HEK293T (cell line): ENCODE measurements at regions not wholly inside any gene's neighbourhood (a gene's known extent, or its start where the extent isn't known, plus 50 kb on each side); places are given as distances from the start of the nearest gene placed in this dataset.

Experiments
- CTCF ChIA-PET: fragments of 350-600 bp; formaldehyde crosslinking; extraction: SDS; loops from one replicate; lab custom pipeline; 2021; ENCODE audit warnings: antibody characterized with exemption, inconsistent platforms; lab: Yijun Ruan, JAX
- POLR2A ChIA-PET: fragments of 350-600 bp; formaldehyde crosslinking; extraction: SDS; loops from one replicate; lab custom pipeline; 2020; ENCODE audit warnings: antibody characterized with exemption, inconsistent platforms; lab: Yijun Ruan, JAX
- DNase-seq: peaks from one replicate; pipeline ENCODE4 v3.0.0; 2012; ENCODE audit warnings: mixed read lengths; ENCODE audit errors: extremely low spot score
- ARNT ChIP-seq: fragments of 450-650 bp; IDR thresholded peaks from 2 replicates; pipeline ENCODE4 v1.6.1; 2017; ENCODE audit warnings: mild to moderate bottlenecking
- BHLHE40 ChIP-seq: fragments of 450-650 bp; IDR thresholded peaks from 2 replicates; pipeline ENCODE4 v1.6.1; 2016; ENCODE audit warnings: mild to moderate bottlenecking, moderate library complexity, borderline replicate concordance
- CTBP1 ChIP-seq: fragments of 450-650 bp; IDR thresholded peaks from 2 replicates; pipeline ENCODE4 v1.6.1; 2016; ENCODE audit warnings: borderline replicate concordance
- ELF4 ChIP-seq: fragments of 450-650 bp; IDR thresholded peaks from 2 replicates; pipeline ENCODE4 v1.6.1; 2017; ENCODE audit warnings: antibody characterized with exemption
- FOXA1 ChIP-seq: fragments of 450-650 bp; IDR thresholded peaks from 2 replicates; pipeline ENCODE4 v1.6.1; 2016; ENCODE audit warnings: mild to moderate bottlenecking
- FOXK2 ChIP-seq: fragments of 450-650 bp; IDR thresholded peaks from 2 replicates; pipeline ENCODE4 v1.6.1; 2016; ENCODE audit warnings: mild to moderate bottlenecking
- FOXM1 ChIP-seq: fragments of 450-650 bp; IDR thresholded peaks from 2 replicates; pipeline ENCODE4 v1.6.1; 2017; ENCODE audit warnings: mild to moderate bottlenecking, borderline replicate concordance
- HDGF ChIP-seq: fragments of 450-650 bp; IDR thresholded peaks from 2 replicates; pipeline ENCODE4 v1.6.1; 2017; ENCODE audit warnings: antibody characterized with exemption, borderline replicate concordance
- L3MBTL2 ChIP-seq: fragments of 450-650 bp; conservative IDR thresholded peaks from 2 replicates; pipeline ENCODE4 v1.6.1; 2016; ENCODE audit warnings: mild to moderate bottlenecking
- LEF1 ChIP-seq: fragments of 450-650 bp; IDR thresholded peaks from 2 replicates; pipeline ENCODE4 v1.6.1; 2017; ENCODE audit warnings: mild to moderate bottlenecking, borderline replicate concordance
- NFRKB ChIP-seq: fragments of 450-650 bp; IDR thresholded peaks from 2 replicates; pipeline ENCODE4 v1.6.1; 2016; ENCODE audit warnings: mild to moderate bottlenecking, moderate library complexity
- PKNOX1 ChIP-seq: fragments of 450-650 bp; IDR thresholded peaks from 2 replicates; pipeline ENCODE4 v1.6.1; 2016
- SP1 ChIP-seq: fragments of 450-650 bp; IDR thresholded peaks from 2 replicates; pipeline ENCODE4 v1.6.1; 2017
- SUZ12 ChIP-seq: fragments of 450-650 bp; IDR thresholded peaks from 2 replicates; pipeline ENCODE4 v1.6.1; 2016; ENCODE audit warnings: mild to moderate bottlenecking
- TARDBP ChIP-seq: fragments of 450-650 bp; IDR thresholded peaks from 2 replicates; pipeline ENCODE4 v1.6.1; 2016
- ZNF384 ChIP-seq: fragments of 450-650 bp; IDR thresholded peaks from 2 replicates; pipeline ENCODE4 v1.6.1; 2016

DNA sequence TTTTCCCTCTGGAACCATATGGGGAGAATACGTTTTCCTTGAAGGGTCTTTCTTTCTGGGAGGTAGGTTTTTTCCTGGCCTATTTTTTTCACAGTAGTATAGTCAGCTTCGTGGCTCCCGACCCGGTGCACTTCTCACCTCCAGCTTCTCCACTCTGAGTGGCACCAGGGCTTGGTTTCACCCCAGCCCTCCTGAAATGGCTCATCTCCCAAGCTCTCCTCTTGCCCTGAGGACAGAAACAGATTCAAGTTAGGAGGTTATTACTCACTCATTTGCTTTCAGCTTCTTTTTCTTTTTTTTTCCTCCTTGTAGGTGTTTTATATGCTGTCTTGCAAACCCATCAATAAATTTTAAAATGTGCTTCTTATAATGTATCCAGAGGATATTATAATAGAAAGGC lies 199.3 kb downstream of the RFC3 start:
- TF ChIP-seq CTBP1 (no peak), L3MBTL2 (no peak), FOXA1 (no peak), BHLHE40 (no peak), ZNF384 (no peak)
- CTCF ChIA-PET, result no interaction called here
- DNase-seq, result no peak
- POLR2A ChIA-PET, result no interaction called here

- ChIA-PET CTCF (no interaction called here), POLR2A (no interaction called here)
- TF ChIP-seq PKNOX1 (no peak), ELF4 (no peak), SP1 (no peak), FOXM1 (no peak), HDGF (no peak), FOXK2 (no peak), NFRKB (no peak), SUZ12 (no peak), L3MBTL2 (no peak), ZNF384 (no peak), TARDBP (no peak), ARNT (no peak), CTBP1 (no peak), BHLHE40 (no peak), LEF1 (no peak), FOXA1 (no peak)
- DNase-seq, result no peak
These were observed 201.9 kb downstream of the RFC3 start for GRCh38 chr13:34019870-34020269.

GRCh38 chr13:34020388-34020787 lies 202.4 kb downstream of the RFC3 start:
- ChIA-PET CTCF (no interaction called here), POLR2A (no interaction called here)
- DNase-seq, result no peak
- TF ChIP-seq ARNT (no peak), FOXA1 (no peak), CTBP1 (no peak), ELF4 (no peak), SP1 (no peak), FOXM1 (no peak), SUZ12 (no peak), NFRKB (no peak)

DNA sequence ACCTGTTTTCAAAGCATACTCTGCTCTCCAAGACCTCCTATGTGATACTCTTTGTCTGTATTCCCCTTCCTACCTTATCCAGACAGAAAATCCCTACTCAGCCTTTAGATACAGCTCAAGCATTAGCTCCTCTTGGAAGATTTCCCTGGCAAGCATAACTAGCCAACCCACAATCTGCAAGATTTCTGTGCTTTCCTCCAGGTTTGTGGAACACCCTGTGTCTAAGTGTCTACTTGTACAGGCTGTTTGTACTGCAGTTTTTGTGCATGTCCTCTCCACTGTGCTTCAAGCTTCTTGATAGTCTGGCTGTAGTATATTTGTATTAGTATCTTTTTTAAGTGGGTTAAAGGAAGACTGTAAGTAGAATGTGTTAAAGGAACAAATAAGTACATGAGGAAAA lies 203.7 kb downstream of the RFC3 start:
- TF ChIP-seq LEF1, result no peak
- no peak for TF ChIP-seq PKNOX1
- no peak for TF ChIP-seq NFRKB
- CTCF ChIA-PET, result no interaction called here

GRCh38 chr13:34025746-34026145 lies 207.8 kb downstream of the RFC3 start:
- CTCF ChIA-PET, result no interaction called here
- DNase-seq, result no peak
- TF ChIP-seq FOXA1, result no peak
- no peak for TF ChIP-seq FOXK2
- TF ChIP-seq ARNT, result no peak
- no peak for TF ChIP-seq HDGF
- TF ChIP-seq LEF1, result no peak
- TF ChIP-seq SUZ12, result no peak
- no peak for TF ChIP-seq PKNOX1
- no peak for TF ChIP-seq L3MBTL2
- TF ChIP-seq NFRKB, result no peak
- TF ChIP-seq SP1, result no peak
- TF ChIP-seq ELF4, result no peak
- TF ChIP-seq FOXM1, result no peak
- TF ChIP-seq BHLHE40, result no peak
- POLR2A ChIA-PET, result no interaction called here

More for the DNA sequence above, 203.7 kb downstream of the RFC3 start:
- POLR2A ChIA-PET, result no interaction called here
- no peak for DNase-seq

GRCh38 chr13:34026308-34026707 lies 208.4 kb downstream of the RFC3 start:
- no peak for DNase-seq
- no peak for TF ChIP-seq NFRKB
- TF ChIP-seq SP1, result no peak
- no peak for TF ChIP-seq LEF1
- TF ChIP-seq HDGF, result no peak
- no peak for TF ChIP-seq SUZ12
- no peak for TF ChIP-seq ARNT
- TF ChIP-seq FOXM1, result no peak
- no peak for TF ChIP-seq ELF4
- TF ChIP-seq ZNF384, result no peak
- no peak for TF ChIP-seq L3MBTL2
- CTCF ChIA-PET, result no interaction called here
- POLR2A ChIA-PET, result no interaction called here
